ENCODE measurements at regions not wholly inside any gene's neighbourhood (a gene's known extent, or its start where the extent isn't known, plus 50 kb on each side); places are given as distances from the start of the nearest gene placed in this dataset.

DNA sequence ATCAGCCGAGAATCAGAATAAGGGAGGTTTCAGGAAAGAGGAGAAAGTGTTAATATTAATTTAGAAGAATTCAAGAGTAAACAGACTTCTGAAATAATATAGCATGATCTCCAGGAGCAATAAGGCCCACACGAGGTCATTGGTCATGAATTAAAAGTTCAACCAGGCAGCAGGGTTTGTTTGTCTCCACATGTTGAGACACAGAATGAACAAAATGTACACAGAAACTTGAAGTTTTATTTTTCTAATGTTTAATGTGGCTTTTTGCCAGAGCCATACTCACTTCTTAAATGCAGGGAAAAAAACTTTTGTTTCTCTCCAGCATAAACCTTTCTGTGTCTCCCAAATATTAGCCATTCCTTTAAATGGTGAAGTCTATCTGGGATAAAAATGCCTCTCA, 504.5 kb downstream of the HDGFL1 start:
- H3K27me3 ChIP-seq (ENCODE audit: control insufficient read depth, insufficient read depth, low read length): no peaks in the 10 kb centered on the region
- H4K5ac ChIP-seq (ENCODE audit: low read depth, low read length): no peak overlapping the region
- peaks cover 3% of the 10 kb centered on the region; the same call in 1 of the 2 replicates for H3K4me1 ChIP-seq (ENCODE audit: control insufficient read depth, insufficient read depth, low read length)
- in situ Hi-C loops (cut with MboI; ENCODE audit: low sequenced_read_pairs): no loop called here
- no peak overlapping the region for H2AK9ac ChIP-seq (replicated peaks; ENCODE audit: low read depth, low read length, poor library complexity)
- ChIA-PET CTCF (no interaction called here), POLR2A (ENCODE audit: unreplicated experiment) (no interaction called here)
- no peak overlapping the region for H3K4me2 ChIP-seq (ENCODE audit: low read depth, low read length)
- H4K8ac ChIP-seq (ENCODE audit: low read depth in 2 of 2, low read length in 2 of 2): no peak overlapping the region
- no peak overlapping the region for H3K18ac ChIP-seq (ENCODE audit: low read depth, low read length)
- no peak overlapping the region for H2AK5ac ChIP-seq (ENCODE audit: low read depth, low read length)
- peak overlapping the region; percentile 38 for H2BK5ac ChIP-seq (ENCODE audit: low read depth, low read length, poor library complexity, severe bottlenecking)
- H3K23ac ChIP-seq (ENCODE audit: low read depth, low read length): no peak overlapping the region
- H3K56ac ChIP-seq (ENCODE audit: extremely low read depth, insufficient read depth, low read length): no peak overlapping the region
- H2BK120ac ChIP-seq (ENCODE audit: low read depth, low read length): no peak overlapping the region; the same call in 1 of the 2 replicates
- H3K4ac ChIP-seq (ENCODE audit: low read depth, low read length): no peak overlapping the region
- no peak overlapping the region for H2AFZ ChIP-seq (replicated peaks; ENCODE audit: low read length, poor library complexity)
- no CpG with 5 or more reads among the region's 2 CpGs for WGBS, 2 experiments (ENCODE audit: extremely low coverage in 2 of 2, insufficient read length in 1 of 2)
- H4K91ac ChIP-seq (ENCODE audit: insufficient read depth, low read depth, low read length): no peak overlapping the region
- H3K9me1 ChIP-seq (ENCODE audit: insufficient read depth, low read length): no peaks in the 10 kb centered on the region
- no TSS peak for BruUV-seq (replicated peaks)
- H3K27ac ChIP-seq (ENCODE audit: insufficient read depth, low read length): no peak overlapping the region
- DNase-seq: peak; percentile 29
- peak; percentile 61 for ATAC-seq (ENCODE audit: low read depth)
- dilution Hi-C loops (cut with HindIII; ENCODE audit: low sequenced_read_pairs, unreplicated experiment): no loop called here
- H3K4me3 ChIP-seq (ENCODE audit: insufficient read depth, low read depth, low read length): no peak overlapping the region
- no peak for TF ChIP-seq SMC3 (IDR thresholded peaks at IDR 0.05; ENCODE audit: low read depth, low read length)
- TF ChIP-seq MXI1 (IDR thresholded peaks at IDR 0.05; ENCODE audit: borderline replicate concordance, low read depth, low read length): no peak
- no peak for TF ChIP-seq CEBPB (IDR thresholded peaks at IDR 0.05; ENCODE audit: low read depth, low read length)
- no peak for TF ChIP-seq RCOR1 (IDR thresholded peaks at IDR 0.05; ENCODE audit: insufficient replicate concordance, low read length)
- no peak for TF ChIP-seq POLR2A (IDR thresholded peaks at IDR 0.05; ENCODE audit: low read depth, low read length)
- no peak for TF ChIP-seq CHD1 (IDR thresholded peaks at IDR 0.05; ENCODE audit: low read depth, low read length)
- no peak for TF ChIP-seq BHLHE40 (IDR thresholded peaks at IDR 0.05; ENCODE audit: low read depth, low read length)
- TF ChIP-seq FOS (IDR thresholded peaks at IDR 0.05; ENCODE audit: low read depth, low read length): no peak
- TF ChIP-seq, protein P1, sequence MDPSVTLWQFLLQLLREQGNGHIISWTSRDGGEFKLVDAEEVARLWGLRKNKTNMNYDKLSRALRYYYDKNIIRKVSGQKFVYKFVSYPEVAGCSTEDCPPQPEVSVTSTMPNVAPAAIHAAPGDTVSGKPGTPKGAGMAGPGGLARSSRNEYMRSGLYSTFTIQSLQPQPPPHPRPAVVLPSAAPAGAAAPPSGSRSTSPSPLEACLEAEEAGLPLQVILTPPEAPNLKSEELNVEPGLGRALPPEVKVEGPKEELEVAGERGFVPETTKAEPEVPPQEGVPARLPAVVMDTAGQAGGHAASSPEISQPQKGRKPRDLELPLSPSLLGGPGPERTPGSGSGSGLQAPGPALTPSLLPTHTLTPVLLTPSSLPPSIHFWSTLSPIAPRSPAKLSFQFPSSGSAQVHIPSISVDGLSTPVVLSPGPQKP (IDR thresholded peaks at IDR 0.05; ENCODE audit: borderline replicate concordance, low read depth, low read length): no peak
- TF ChIP-seq MAZ (IDR thresholded peaks at IDR 0.05; ENCODE audit: borderline replicate concordance, low read depth, low read length): no peak
- TF ChIP-seq, protein P2, sequence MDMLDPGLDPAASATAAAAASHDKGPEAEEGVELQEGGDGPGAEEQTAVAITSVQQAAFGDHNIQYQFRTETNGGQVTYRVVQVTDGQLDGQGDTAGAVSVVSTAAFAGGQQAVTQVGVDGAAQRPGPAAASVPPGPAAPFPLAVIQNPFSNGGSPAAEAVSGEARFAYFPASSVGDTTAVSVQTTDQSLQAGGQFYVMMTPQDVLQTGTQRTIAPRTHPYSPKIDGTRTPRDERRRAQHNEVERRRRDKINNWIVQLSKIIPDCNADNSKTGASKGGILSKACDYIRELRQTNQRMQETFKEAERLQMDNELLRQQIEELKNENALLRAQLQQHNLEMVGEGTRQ (IDR thresholded peaks at IDR 0.05; ENCODE audit: low read depth, low read length): no peak
- TF ChIP-seq, protein P3, sequence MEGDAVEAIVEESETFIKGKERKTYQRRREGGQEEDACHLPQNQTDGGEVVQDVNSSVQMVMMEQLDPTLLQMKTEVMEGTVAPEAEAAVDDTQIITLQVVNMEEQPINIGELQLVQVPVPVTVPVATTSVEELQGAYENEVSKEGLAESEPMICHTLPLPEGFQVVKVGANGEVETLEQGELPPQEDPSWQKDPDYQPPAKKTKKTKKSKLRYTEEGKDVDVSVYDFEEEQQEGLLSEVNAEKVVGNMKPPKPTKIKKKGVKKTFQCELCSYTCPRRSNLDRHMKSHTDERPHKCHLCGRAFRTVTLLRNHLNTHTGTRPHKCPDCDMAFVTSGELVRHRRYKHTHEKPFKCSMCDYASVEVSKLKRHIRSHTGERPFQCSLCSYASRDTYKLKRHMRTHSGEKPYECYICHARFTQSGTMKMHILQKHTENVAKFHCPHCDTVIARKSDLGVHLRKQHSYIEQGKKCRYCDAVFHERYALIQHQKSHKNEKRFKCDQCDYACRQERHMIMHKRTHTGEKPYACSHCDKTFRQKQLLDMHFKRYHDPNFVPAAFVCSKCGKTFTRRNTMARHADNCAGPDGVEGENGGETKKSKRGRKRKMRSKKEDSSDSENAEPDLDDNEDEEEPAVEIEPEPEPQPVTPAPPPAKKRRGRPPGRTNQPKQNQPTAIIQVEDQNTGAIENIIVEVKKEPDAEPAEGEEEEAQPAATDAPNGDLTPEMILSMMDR (conservative IDR thresholded peaks at IDR 0.05; ENCODE audit: low read depth, low read length): no peak
- no peak for TF ChIP-seq NFE2L2 (IDR thresholded peaks at IDR 0.05; ENCODE audit: low read depth, low read length)
- no peak for TF ChIP-seq RAD21 (IDR thresholded peaks at IDR 0.05; ENCODE audit: low read length)
- no peak for TF ChIP-seq RFX5 (IDR thresholded peaks at IDR 0.05; ENCODE audit: low read depth, low read length)
- no peak for TF ChIP-seq MAFK (IDR thresholded peaks at IDR 0.05; ENCODE audit: low read depth, low read length)
- intact Hi-C loops (cut with micrococcal nuclease): no loop called here
- H3K36me3 ChIP-seq (ENCODE audit: control insufficient read depth, insufficient read depth, low read length): no peaks in the 10 kb centered on the region
- no peaks in the 10 kb centered on the region for H3K9me3 ChIP-seq (ENCODE audit: control insufficient read depth, insufficient read depth, low read length)
- no peak overlapping the region for H2BK20ac ChIP-seq (ENCODE audit: low read depth, low read length)
- no peak overlapping the region for H2BK15ac ChIP-seq (ENCODE audit: low read depth, low read length)
- H3K79me1 ChIP-seq (ENCODE audit: low read depth in 1 of 2, low read length in 2 of 2): no peaks in the 10 kb centered on the region
- H3K9ac ChIP-seq (ENCODE audit: low read depth, low read length): no peak overlapping the region
- no peaks in the 10 kb centered on the region for H4K20me1 ChIP-seq (ENCODE audit: insufficient read depth, low read length)
- H3K14ac ChIP-seq (replicated peaks; ENCODE audit: low read depth, low read length): no peak overlapping the region
